HEK293T (cell line): ENCODE measurements at regions not wholly inside any gene's neighbourhood (a gene's known extent, or its start where the extent isn't known, plus 50 kb on each side); places are given as distances from the start of the nearest gene placed in this dataset.

Experiments used
- ARNT ChIP-seq: fragments of 450-650 bp; IDR thresholded peaks from 2 replicates; pipeline ENCODE4 v1.6.1; 2017; ENCODE audit warnings: mild to moderate bottlenecking
- BHLHE40 ChIP-seq: fragments of 450-650 bp; IDR thresholded peaks from 2 replicates; pipeline ENCODE4 v1.6.1; 2016; ENCODE audit warnings: mild to moderate bottlenecking, moderate library complexity, borderline replicate concordance
- FOXA1 ChIP-seq: fragments of 450-650 bp; IDR thresholded peaks from 2 replicates; pipeline ENCODE4 v1.6.1; 2016; ENCODE audit warnings: mild to moderate bottlenecking
- FOXK2 ChIP-seq: fragments of 450-650 bp; IDR thresholded peaks from 2 replicates; pipeline ENCODE4 v1.6.1; 2016; ENCODE audit warnings: mild to moderate bottlenecking
- FOXM1 ChIP-seq: fragments of 450-650 bp; IDR thresholded peaks from 2 replicates; pipeline ENCODE4 v1.6.1; 2017; ENCODE audit warnings: mild to moderate bottlenecking, borderline replicate concordance
- HDGF ChIP-seq: fragments of 450-650 bp; IDR thresholded peaks from 2 replicates; pipeline ENCODE4 v1.6.1; 2017; ENCODE audit warnings: antibody characterized with exemption, borderline replicate concordance
- SP1 ChIP-seq: fragments of 450-650 bp; IDR thresholded peaks from 2 replicates; pipeline ENCODE4 v1.6.1; 2017
- SUZ12 ChIP-seq: fragments of 450-650 bp; IDR thresholded peaks from 2 replicates; pipeline ENCODE4 v1.6.1; 2016; ENCODE audit warnings: mild to moderate bottlenecking
- TARDBP ChIP-seq: fragments of 450-650 bp; IDR thresholded peaks from 2 replicates; pipeline ENCODE4 v1.6.1; 2016
- ZNF384 ChIP-seq: fragments of 450-650 bp; IDR thresholded peaks from 2 replicates; pipeline ENCODE4 v1.6.1; 2016

- no peak for TF ChIP-seq BHLHE40
- TF ChIP-seq FOXM1, result no peak
- TF ChIP-seq FOXA1, result no peak
- no peak for TF ChIP-seq HDGF
- no peak for TF ChIP-seq SP1
- no peak for TF ChIP-seq FOXK2
- TF ChIP-seq ZNF384, result no peak
- no peak for TF ChIP-seq ARNT
- no peak for TF ChIP-seq TARDBP
- TF ChIP-seq SUZ12, result no peak
These were observed 134.1 kb downstream of the NPR3 start for GRCh38 chr5:32845171-32845570.
